HEK293 (cell line): ENCODE measurements at regions not wholly inside any gene's neighbourhood (a gene's known extent, or its start where the extent isn't known, plus 50 kb on each side); places are given as distances from the start of the nearest gene placed in this dataset.

ENCODE experiments used
- CTCF ChIA-PET: fragments of 350-600 bp; formaldehyde crosslinking; extraction: SDS; loops from one replicate; lab custom pipeline; 2021; ENCODE audit warnings: antibody characterized with exemption; lab: Yijun Ruan, JAX
- POLR2A ChIA-PET: fragments of 300-600 bp; formaldehyde crosslinking; extraction: SDS; loops from one replicate; lab custom pipeline; 2020; ENCODE audit warnings: antibody characterized with exemption, inconsistent platforms; lab: Yijun Ruan, JAX
- H3K27ac ChIP-seq: fragments of 200-500 bp; sonication (Bioruptor generic); 2 replicates; pipeline ENCODE4 v1.5.1; 2014; ENCODE audit warnings: low read depth, low read length, control low read depth, inconsistent platforms; ENCODE audit errors: extremely low read depth
- H3K36me3 ChIP-seq, 2 experiments: fragments of 200-500 bp in 1 of 2; sonication (Bioruptor generic) in 1 of 2; 1 replicate in 1 of 2; 2 replicates in 1 of 2; pipeline ENCODE4 v1.5.1; 2014 to 2017; ENCODE audit warnings: inconsistent platforms in 2 of 2, low read length in 2 of 2; ENCODE audit not compliant: control insufficient read depth in 2 of 2, insufficient read depth in 1 of 2
- H3K4me1 ChIP-seq: fragments of 200-500 bp; sonication (Bioruptor generic); 2 replicates; pipeline ENCODE4 v1.5.1; 2014; ENCODE audit warnings: mild to moderate bottlenecking, low read length, inconsistent platforms; ENCODE audit not compliant: control insufficient read depth, insufficient read depth
- H3K4me3 ChIP-seq: 2 replicates; pipeline ENCODE4 v1.5.1; 2011; ENCODE audit warnings: low read depth, mild to moderate bottlenecking, control low read depth, low read length, moderate library complexity
- H3K9me3 ChIP-seq: fragments of 200-500 bp; sonication (Bioruptor generic); 2 replicates; pipeline ENCODE4 v1.5.1; 2014; ENCODE audit warnings: low read depth, low read length, inconsistent platforms; ENCODE audit not compliant: control insufficient read depth, insufficient read depth
- EGR2 ChIP-seq: fragments of 450-650 bp; formaldehyde crosslinking; IDR thresholded peaks from 2 replicates; pipeline ENCODE4 v1.5.1; 2016; ENCODE audit warnings: low read depth, missing biosample characterization, missing genetic modification characterization
- IKZF3 ChIP-seq: fragments of 450-650 bp; IDR thresholded peaks from 2 replicates; pipeline ENCODE4 v1.5.0; 2018; ENCODE audit warnings: missing biosample characterization, mild to moderate bottlenecking, missing genetic modification characterization, moderate library complexity
- KLF1 ChIP-seq: fragments of 450-650 bp; formaldehyde crosslinking; IDR thresholded peaks from 2 replicates; pipeline ENCODE4 v1.5.1; 2016; ENCODE audit warnings: missing biosample characterization, missing genetic modification characterization
- KLF17 ChIP-seq: fragments of 450-650 bp; formaldehyde crosslinking; IDR thresholded peaks from 2 replicates; pipeline ENCODE4 v1.5.1; 2016; ENCODE audit warnings: missing biosample characterization, missing genetic modification characterization
- PRDM1 ChIP-seq: fragments of 450-650 bp; formaldehyde crosslinking; IDR thresholded peaks from 2 replicates; pipeline ENCODE4; 2016; ENCODE audit warnings: missing biosample characterization, missing genetic modification characterization
- REPIN1 ChIP-seq: fragments of 450-650 bp; formaldehyde crosslinking; IDR thresholded peaks from 2 replicates; pipeline ENCODE4 v1.5.1; 2017; ENCODE audit warnings: missing biosample characterization, missing genetic modification characterization, low read depth
- SP7 ChIP-seq: fragments of 450-650 bp; formaldehyde crosslinking; IDR thresholded peaks from 2 replicates; pipeline ENCODE4 v1.5.1; 2016; ENCODE audit warnings: missing biosample characterization, missing genetic modification characterization
- TSHZ1 ChIP-seq: fragments of 450-650 bp; formaldehyde crosslinking; IDR thresholded peaks from 2 replicates; pipeline ENCODE4 v1.5.1; 2016; ENCODE audit warnings: missing biosample characterization, missing genetic modification characterization, borderline replicate concordance
- ZBTB1 ChIP-seq: fragments of 450-650 bp; formaldehyde crosslinking; IDR thresholded peaks from 2 replicates; pipeline ENCODE4 v1.5.1; 2016; ENCODE audit warnings: missing biosample characterization, missing genetic modification characterization
- ZBTB48 ChIP-seq: fragments of 450-650 bp; formaldehyde crosslinking; IDR thresholded peaks from 2 replicates; pipeline ENCODE4 v1.5.1; 2016; ENCODE audit warnings: missing biosample characterization, missing genetic modification characterization
- ZNF114 ChIP-seq: fragments of 450-650 bp; formaldehyde crosslinking; IDR thresholded peaks from 2 replicates; pipeline ENCODE4 v1.5.0; 2017; ENCODE audit warnings: missing biosample characterization, missing genetic modification characterization
- ZNF169 ChIP-seq: fragments of 450-650 bp; formaldehyde crosslinking; IDR thresholded peaks from 2 replicates; pipeline ENCODE4 v1.5.1; 2016; ENCODE audit warnings: missing biosample characterization, missing genetic modification characterization
- ZNF184 ChIP-seq: fragments of 450-650 bp; IDR thresholded peaks from 2 replicates; pipeline ENCODE4 v1.5.1; 2018; ENCODE audit warnings: missing biosample characterization, mild to moderate bottlenecking, missing genetic modification characterization
- ZNF2 ChIP-seq: fragments of 450-650 bp; formaldehyde crosslinking; IDR thresholded peaks from 2 replicates; pipeline ENCODE4 v1.5.1; 2016; ENCODE audit warnings: missing biosample characterization, missing genetic modification characterization
- ZNF394 ChIP-seq: fragments of 450-650 bp; formaldehyde crosslinking; IDR thresholded peaks from 2 replicates; pipeline ENCODE4 v1.5.1; 2016; ENCODE audit warnings: missing biosample characterization, missing genetic modification characterization, mild to moderate bottlenecking, moderate library complexity, borderline replicate concordance
- ZNF600 ChIP-seq: fragments of 450-650 bp; formaldehyde crosslinking; IDR thresholded peaks from 2 replicates; pipeline ENCODE4 v1.5.1; 2016; ENCODE audit warnings: missing biosample characterization, missing genetic modification characterization
- ZNF660 ChIP-seq: fragments of 450-650 bp; IDR thresholded peaks from 2 replicates; pipeline ENCODE4 v1.5.1; 2018; ENCODE audit warnings: missing biosample characterization, mild to moderate bottlenecking, missing genetic modification characterization
- ZNF76 ChIP-seq: fragments of 450-650 bp; formaldehyde crosslinking; IDR thresholded peaks from 2 replicates; pipeline ENCODE4; 2016; ENCODE audit warnings: low read depth, missing biosample characterization, missing genetic modification characterization, borderline replicate concordance
- TF ChIP-seq, protein P1 (sequence below): fragments of 450-650 bp; formaldehyde crosslinking; IDR thresholded peaks from 2 replicates; pipeline ENCODE4 v1.5.1; 2017; ENCODE audit warnings: missing biosample characterization, missing genetic modification characterization
- TF ChIP-seq, protein P2 (sequence below): fragments of 450-650 bp; formaldehyde crosslinking; IDR thresholded peaks from 2 replicates; pipeline ENCODE4 v1.5.1; 2016; ENCODE audit warnings: missing biosample characterization, missing genetic modification characterization

DNA sequence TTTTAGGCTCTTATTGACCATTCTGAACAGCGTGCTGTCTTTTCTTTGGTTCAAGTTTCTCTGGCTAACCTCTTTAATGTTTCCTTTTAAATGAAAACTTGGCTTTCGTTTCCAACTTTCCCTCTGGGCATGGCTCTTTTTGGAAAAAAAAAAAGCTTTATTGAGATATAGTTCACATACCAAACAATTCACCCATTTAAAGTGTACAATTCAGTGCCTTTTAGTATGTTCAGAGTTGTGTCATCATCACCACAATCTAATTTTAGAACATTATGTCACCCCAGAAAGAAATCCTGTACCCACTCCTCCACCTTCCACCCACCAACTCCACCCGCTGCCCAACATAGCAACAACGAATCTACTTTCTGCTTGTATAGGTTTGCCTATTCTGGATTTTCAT lies 322.4 kb downstream of the ADCYAP1 start:
- Histone ChIP-seq H3K4me3 (no peak overlapping the region), H3K36me3 (no peaks in the 10 kb centered on the region), H3K9me3 (no peaks in the 10 kb centered on the region), H3K4me1 (no peaks in the 10 kb centered on the region), H3K27ac (no peak overlapping the region)
- ChIA-PET CTCF (no interaction called here), POLR2A (no interaction called here)
- TF ChIP-seq ZNF660 (tag by site-specific recombination): no peak
- TF ChIP-seq KLF1 (tag by site-specific recombination): no peak
- TF ChIP-seq ZNF169 (tag by site-specific recombination): no peak
- no peak for TF ChIP-seq IKZF3 (tag by site-specific recombination)
- no peak for TF ChIP-seq TSHZ1 (tag by site-specific recombination)
- no peak for TF ChIP-seq ZNF76 (tag by site-specific recombination)
- TF ChIP-seq EGR2 (tag by site-specific recombination): no peak
- no peak for TF ChIP-seq KLF17 (tag by site-specific recombination)
- no peak for TF ChIP-seq ZNF394 (tag by site-specific recombination)
- no peak for TF ChIP-seq ZNF114 (tag by site-specific recombination)
- TF ChIP-seq, protein P1, sequence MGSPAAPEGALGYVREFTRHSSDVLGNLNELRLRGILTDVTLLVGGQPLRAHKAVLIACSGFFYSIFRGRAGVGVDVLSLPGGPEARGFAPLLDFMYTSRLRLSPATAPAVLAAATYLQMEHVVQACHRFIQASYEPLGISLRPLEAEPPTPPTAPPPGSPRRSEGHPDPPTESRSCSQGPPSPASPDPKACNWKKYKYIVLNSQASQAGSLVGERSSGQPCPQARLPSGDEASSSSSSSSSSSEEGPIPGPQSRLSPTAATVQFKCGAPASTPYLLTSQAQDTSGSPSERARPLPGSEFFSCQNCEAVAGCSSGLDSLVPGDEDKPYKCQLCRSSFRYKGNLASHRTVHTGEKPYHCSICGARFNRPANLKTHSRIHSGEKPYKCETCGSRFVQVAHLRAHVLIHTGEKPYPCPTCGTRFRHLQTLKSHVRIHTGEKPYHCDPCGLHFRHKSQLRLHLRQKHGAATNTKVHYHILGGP (tag by site-specific recombination): no peak
- TF ChIP-seq, protein P2, sequence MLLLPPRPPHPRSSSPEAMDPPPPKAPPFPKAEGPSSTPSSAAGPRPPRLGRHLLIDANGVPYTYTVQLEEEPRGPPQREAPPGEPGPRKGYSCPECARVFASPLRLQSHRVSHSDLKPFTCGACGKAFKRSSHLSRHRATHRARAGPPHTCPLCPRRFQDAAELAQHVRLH (tag by site-specific recombination): no peak
- TF ChIP-seq REPIN1 (tag by site-specific recombination): no peak
- no peak for TF ChIP-seq PRDM1 (tag by site-specific recombination)
- TF ChIP-seq ZNF600 (tag by site-specific recombination): no peak
- TF ChIP-seq ZNF184 (tag by site-specific recombination): no peak
- TF ChIP-seq ZBTB1 (tag by site-specific recombination): no peak

- ChIA-PET CTCF (no interaction called here), POLR2A (no interaction called here)
- H3K4me3 ChIP-seq: no peak overlapping the region
- no peaks in the 10 kb centered on the region for H3K9me3 ChIP-seq
- no peaks in the 10 kb centered on the region for H3K4me1 ChIP-seq
- no peaks in the 10 kb centered on the region for H3K36me3 ChIP-seq
- H3K27ac ChIP-seq: no peak overlapping the region
- TF ChIP-seq SP7 (tag by site-specific recombination): no peak
- no peak for TF ChIP-seq ZNF2
- no peak for TF ChIP-seq ZBTB48 (tag by site-specific recombination)
- TF ChIP-seq KLF1 (tag by site-specific recombination): no peak
- TF ChIP-seq, all 188 proteins: peak for 0
These were observed 325.0 kb downstream of the ADCYAP1 start for GRCh38 chr18:1229634-1230033.
